GM03348 (cell line): ENCODE measurements at regions not wholly inside any gene's neighbourhood (a gene's known extent, or its start where the extent isn't known, plus 50 kb on each side); places are given as distances from the start of the nearest gene placed in this dataset.

Experiments used
- DNase-seq: peaks from one replicate; pipeline ENCODE4 v3.0.0; 2012; ENCODE audit warnings: low spot score

GRCh38 chrX:20378233-20378920, 111.7 kb upstream of the RPS6KA3 start:
- no peak for DNase-seq

DNA sequence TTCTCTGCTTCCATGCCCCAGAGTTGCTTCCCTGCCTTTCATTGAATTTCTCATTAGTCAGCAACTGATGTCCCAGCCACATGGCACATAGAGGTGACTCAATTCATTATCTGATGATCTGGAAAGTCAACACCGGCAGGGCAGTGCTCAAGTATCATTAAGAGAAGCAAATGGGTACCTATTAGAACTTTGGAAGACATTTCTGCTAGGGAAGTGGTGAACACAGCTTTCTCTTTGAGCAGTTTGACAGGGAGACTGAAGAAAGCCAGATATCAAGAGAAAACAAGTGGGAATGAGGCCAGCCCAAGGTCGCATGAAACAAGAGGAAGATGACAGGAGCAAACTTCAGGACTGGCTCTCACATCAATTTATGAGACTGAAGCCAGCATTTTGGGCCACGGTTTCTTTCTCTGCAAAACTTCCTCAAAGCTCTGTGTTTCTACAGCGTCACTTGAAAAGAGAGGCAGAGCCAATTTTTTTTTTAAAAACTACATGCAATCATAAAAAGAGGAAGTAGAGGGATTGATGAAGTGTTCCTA, 108.3 kb upstream of the RPS6KA3 start:
- DNase-seq: no peak

DNA sequence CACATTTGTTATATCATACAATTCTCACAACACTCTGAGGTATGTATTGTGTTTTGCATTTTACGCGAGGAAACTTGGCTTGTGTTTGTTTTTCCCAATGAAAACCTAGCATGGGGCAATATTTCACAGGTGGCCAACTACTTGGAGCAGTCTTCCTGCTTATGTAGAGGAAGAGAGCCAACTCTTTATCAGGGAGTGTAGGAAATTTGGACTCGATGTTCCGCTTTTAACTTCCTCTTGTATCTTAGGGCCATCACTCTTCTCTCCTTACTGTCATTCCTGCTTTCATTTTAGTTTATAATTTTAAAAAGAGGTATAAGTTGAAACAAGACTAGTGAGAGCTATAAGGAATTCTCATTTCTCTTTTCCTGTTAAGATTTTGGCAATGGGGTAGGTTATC, 107.7 kb upstream of the RPS6KA3 start:
- DNase-seq: no peak

GRCh38 chrX:20373063-20373462, 106.4 kb upstream of the RPS6KA3 start:
- DNase-seq: no peak

GRCh38 chrX:20372533-20372932, 105.8 kb upstream of the RPS6KA3 start:
- peak; percentile 51 for DNase-seq

GRCh38 chrX:20369468-20369867, 102.8 kb upstream of the RPS6KA3 start:
- DNase-seq: no peak

DNA sequence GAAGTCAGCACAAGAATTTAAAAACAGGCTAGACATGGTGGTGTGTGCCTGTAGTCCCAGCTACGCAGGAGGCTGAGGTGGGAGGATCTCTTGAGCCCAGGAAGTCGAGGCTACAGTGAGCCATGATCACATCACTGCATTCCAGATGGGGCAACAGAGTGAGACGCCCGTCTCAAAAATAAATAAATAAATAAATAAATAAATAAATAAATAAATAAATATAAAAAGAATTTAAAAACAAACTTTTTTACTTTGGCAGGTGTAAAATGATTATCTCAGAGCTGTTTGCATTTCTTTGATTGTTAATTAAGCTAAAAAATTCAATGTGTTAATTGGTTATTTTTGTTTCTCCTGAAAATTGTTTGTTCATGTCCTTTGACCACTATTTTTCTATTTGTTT, 97.5 kb upstream of the RPS6KA3 start:
- no peak for DNase-seq

DNA sequence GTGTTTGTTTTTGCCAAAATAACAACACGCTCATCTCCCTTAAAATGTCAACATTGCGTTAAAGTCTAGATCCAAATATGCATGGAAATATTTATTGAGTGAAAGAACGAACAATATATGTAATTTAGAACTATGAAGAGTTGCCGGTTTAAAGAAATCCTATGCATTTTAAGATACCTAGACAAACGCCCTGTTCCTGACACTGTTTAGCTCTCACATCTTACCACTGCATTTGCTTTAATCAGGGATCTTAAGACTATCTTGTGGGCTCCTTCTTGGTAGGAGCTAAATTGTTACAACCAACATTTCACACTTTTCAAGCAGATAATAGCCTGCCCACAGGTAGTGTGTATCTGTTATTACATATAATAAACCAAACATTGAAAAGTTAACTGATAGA, 96.6 kb upstream of the RPS6KA3 start:
- no peak for DNase-seq

GRCh38 chrX:20362268-20363267, 95.9 kb upstream of the RPS6KA3 start:
- peak; percentile 30 for DNase-seq

- peak; percentile 62 for DNase-seq
Measured at GRCh38 chrX:20361890-20362262, 95.2 kb upstream of the RPS6KA3 start.

DNA sequence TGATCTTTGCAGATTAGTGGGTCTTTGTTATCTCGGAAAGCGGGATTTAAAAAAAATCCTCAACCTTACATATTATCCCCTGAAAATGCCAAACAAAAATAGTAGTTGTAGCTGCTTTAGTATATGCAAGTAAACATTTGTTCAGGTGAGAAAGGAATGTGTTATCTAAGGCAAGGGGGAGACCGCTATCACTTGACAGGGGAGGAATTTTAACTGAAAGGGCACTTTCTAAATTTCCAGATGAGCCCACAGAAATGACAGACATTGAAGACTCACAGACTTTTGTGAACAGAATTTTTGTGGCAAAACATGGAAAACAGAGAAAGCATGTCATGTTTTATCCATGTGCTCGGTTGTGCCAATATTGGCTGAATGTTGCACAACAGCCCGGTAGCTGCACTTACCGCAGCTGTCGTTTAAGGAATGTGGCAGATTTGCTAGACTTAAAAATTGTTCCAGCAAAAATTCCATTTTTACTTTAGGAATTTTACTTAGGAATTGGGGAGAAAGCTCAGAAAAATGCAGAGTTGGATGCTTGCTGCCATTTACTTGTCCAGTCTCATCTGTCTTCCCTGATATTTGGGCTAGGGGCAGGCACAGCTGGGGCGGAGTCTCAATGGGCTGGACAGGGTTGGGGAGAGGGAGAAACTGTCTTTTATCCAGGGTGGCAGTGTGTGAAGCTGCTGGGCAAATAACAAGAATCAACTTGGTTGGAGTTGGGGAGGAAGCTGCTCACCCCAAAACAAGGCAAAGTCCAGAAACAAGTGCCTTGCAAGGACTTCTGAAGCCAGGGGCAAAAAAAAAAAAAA, 94.6 kb upstream of the RPS6KA3 start:
- DNase-seq: peak; percentile 40

DNA sequence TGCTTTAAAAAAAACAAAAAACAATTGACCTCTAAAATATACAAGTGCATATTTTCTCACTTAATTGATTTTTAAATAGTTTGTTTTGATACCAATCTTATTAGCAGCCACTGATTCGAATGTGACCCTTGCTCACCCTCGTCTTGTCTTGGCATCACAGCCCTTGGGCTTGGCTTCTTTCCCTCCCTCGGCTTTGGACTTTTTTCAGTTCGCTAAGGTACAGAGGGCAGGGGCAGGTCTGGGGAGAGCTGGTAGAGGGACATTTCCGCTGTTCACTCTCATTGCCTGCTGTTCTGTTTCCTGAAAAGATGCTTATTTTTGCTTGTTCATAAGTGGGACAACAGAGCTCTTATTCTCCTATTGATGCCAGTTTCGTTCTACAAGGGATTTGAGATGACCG, 88.5 kb upstream of the RPS6KA3 start:
- no peak for DNase-seq

GRCh38 chrX:20354505-20354904, 87.8 kb upstream of the RPS6KA3 start:
- DNase-seq: no peak

DNA sequence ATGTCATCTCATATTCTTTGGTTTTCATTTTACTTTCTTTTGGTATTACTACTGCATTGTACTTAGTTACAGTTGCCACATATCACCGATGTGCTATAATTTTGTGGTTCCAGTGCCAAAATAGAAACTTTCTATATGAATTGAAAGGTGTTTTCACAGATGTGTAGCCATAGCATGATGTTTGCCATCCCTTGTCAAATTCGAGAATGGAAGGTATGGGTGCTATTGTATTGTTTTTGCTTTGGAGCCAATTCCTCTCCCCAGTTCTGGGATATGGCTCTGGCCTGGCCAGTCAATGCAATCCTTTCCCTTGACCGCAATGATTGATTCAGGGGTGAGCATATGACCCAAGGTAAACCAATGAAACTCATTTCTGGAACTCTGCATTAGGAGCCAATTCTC, 86.2 kb upstream of the RPS6KA3 start:
- no peak for DNase-seq

- no peak for DNase-seq
Measured at GRCh38 chrX:20352504-20352903, 85.8 kb upstream of the RPS6KA3 start.

DNA sequence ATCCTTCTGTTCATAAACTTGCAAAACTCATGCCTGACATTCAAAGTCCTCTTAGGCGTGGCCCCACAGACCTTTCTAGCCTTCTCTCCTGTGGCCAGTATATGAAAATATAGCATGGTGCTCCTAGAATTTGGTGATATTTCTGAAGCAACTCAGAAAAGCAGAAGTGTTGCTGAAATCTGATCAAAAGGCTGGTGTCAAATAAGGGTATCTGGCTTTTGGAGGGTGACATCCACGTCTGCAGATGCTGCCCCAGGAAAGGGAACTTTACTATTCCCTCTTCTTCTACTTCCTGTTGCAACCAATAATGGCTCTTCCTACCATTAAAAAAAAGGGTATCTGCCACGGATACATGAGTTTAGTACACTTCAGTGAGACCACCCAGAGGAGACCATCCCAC, 83.9 kb upstream of the RPS6KA3 start:
- DNase-seq: no peak

- no peak for DNase-seq
Measured at GRCh38 chrX:20348139-20348538, 81.4 kb upstream of the RPS6KA3 start.

- DNase-seq: peak; percentile 13
Measured at GRCh38 chrX:20347481-20347880, 80.8 kb upstream of the RPS6KA3 start.

GRCh38 chrX:20333672-20334071, 67.0 kb upstream of the RPS6KA3 start:
- no peak for DNase-seq

DNA sequence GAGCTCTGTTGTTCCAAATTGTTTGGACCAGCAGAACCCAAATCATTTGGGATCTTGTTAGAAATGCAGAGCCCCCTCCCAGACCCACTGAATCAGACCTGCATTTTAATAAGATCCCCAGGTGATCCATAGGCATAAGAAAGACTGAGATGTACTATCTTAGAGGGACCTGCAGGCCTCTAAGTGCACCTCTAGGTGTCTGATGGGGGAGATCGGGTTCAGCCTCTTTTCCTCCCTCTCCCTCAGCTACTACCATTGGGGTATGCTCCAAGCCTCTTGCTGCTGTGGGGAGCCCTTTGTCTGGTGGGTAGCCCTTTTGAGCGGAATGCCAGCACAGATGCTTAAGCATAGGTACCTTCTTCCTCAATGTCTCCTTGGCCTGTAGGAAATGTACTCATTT, 63.8 kb upstream of the RPS6KA3 start:
- DNase-seq: no peak

DNA sequence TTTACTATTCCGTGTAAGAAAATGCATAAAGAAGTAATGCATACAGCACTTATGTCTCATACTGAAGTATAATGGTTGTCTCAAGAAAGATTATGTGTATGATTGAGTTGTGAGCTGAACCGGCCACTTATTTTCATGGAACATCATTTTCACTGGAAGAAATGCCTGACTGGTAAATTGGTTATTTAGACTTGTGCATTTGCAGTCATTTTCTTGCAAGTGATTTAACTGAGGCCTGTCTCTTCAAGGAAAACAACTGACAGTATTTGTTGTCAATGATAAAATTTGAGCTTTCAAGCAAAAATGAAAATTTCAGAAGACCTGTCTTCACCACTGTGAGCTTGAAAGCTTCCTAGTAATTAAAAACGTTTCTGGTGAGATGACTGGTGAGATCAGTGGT, 62.7 kb upstream of the RPS6KA3 start:
- no peak for DNase-seq

DNA sequence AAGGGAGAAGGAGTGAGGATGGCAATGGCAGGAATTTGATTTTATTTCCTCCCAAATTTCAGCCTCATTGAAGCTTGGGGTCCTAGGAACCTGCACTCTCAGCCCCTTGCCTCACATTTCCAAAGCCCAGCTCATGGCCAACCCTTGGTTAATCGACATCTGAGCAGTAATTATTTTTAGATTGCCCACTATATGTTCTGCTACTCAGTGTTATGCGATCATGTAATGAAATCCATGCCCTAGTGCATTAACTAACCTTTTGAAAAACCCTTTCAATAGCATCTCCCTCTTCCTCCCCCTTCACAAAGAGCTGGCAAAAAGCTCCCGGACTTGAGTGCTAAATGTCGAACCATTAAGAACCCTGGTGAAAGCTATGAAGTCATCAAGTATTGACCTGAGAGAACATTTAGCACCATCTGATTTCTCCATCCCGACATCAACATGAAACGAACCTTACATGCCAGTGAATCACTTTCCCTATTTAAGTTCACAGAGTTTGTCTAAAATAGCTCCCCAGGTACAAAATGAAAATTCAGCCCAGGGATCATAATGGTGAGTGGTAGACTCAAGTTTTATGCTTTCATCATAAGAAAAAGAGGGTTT, 59.2 kb upstream of the RPS6KA3 start:
- no peak for DNase-seq
